GM19397 (cell line): ENCODE measurements at regions not wholly inside any gene's neighbourhood (a gene's known extent, or its start where the extent isn't known, plus 50 kb on each side); places are given as distances from the start of the nearest gene placed in this dataset.
"Not testable (repeated sequence)": the region's sequence is repeated elsewhere in the genome, so short reads cannot be mapped to it uniquely, and the experiment has no call there.

Experiments used
- ATAC-seq: cut with Tn5 transposase; IDR thresholded peaks from one replicate; pipeline ENCODE4 v1.9.1; 2021; ENCODE audit warnings: mild to moderate bottlenecking, moderate library complexity; ENCODE audit not compliant: unreplicated experiment

DNA sequence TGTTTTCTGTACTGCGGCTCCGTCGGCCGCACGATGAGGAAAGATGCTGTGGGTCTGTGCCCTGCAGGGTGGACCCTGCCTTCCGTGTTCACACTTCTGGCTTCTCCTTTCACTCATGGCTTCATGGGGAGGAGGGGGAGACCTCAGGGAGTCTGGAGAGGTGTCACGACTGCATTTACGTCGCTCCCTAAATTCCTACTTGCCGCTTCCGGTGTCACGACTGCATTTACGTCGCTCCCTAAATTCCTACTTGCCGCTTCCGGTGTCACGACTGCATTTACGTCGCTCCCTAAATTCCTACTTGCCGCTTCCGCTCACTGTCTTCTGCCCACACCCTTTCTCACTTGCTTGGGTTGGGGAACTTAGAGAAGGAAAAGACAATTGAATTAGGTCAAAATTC is 68.4 kb upstream of the ALKAL2 start:
- not testable (repeated sequence) for ATAC-seq

GRCh38 chr2:355773-356172 is 67.9 kb upstream of the ALKAL2 start:
- no peak for ATAC-seq

DNA sequence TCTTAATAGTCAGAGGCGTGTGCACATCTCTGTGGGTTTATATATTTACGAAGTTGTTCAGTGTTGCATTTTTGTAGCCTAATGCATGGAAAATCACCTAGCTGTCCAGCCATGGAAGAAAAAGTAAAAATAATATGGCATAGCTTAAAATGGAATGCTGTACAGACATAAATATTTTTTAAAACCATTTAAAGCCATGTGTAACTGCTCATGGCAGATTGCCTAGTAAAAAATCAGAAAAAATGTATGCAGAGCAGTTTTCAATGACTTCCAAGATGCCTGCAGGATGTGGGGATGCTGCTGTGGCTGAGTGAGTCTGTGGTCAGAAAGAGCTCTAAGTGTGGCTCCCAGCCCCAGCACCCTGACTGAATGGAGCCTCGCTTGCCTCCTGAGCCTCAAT is 64.8 kb upstream of the ALKAL2 start:
- no peak for ATAC-seq

DNA sequence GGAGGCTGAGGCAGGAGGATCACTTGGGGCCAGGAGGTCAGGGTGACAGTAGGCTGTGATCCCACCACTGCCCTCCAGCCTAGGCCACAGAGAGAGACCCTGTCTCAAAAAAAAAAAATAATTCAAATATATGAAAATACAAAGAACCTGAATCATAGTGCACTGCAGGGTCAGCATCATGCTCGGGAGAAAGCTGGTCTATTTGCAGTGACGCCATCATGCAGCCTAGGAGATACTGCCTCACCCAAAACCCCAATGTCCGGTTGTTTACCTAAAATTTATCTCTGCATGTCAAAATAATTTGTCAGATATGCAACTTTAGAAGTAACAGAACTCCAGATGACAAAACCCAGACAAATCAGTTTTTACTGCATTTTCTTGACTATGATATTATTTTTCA is 61.5 kb upstream of the ALKAL2 start:
- ATAC-seq, result no peak

- ATAC-seq, result no peak
Measured at GRCh38 chr2:348361-348916, 60.5 kb upstream of the ALKAL2 start.

DNA sequence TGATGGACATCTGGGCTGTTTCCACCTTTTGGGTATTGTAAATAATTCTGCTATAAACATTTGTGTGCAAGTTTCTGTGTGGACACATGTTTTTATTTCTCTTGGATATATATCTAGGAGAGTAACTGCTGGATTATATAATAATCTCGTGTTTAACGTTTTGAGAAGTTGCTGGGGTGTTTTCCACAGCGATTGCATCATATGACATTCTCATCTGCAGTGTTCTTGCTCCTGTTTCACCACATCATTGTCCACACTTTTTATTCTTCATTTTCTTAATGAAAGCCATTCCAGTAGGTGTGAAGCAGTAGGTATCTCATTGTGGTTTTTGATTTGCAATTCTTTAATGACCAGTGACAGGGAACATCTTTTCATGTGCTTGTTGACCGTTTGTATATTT is 56.9 kb upstream of the ALKAL2 start:
- no peak for ATAC-seq

DNA sequence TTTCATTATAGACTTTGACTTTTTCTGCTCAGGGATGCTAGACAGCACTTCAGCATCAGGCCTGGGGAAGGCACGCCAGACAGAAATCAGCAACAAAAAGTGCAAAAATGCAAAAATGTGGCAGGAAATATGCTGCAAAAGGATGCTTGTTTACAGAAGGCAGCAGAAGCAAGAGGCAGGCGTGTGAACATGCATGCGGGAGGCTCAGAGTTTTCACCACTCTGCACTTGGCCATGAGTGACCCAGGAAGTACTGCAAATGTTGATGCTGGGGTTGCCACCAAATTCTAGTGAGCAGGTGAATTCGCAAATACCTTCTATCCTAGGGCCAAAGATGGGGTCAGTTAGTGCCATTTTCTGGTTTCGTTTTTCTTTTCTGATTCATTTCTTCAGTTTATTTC is 55.5 kb upstream of the ALKAL2 start:
- no peak for ATAC-seq

- no peak for ATAC-seq
Measured at GRCh38 chr2:341912-342311, 54.0 kb upstream of the ALKAL2 start.

- no peak for ATAC-seq
Measured at GRCh38 chr2:341017-341542, 53.2 kb upstream of the ALKAL2 start.
